Upper lobe of left lung (tissue), 4 donors: ENCODE measurements at regions not wholly inside any gene's neighbourhood (a gene's known extent, or its start where the extent isn't known, plus 50 kb on each side); places are given as distances from the start of the nearest gene placed in this dataset.

ENCODE experiments used
- POLR2AphosphoS5 ChIP-seq, 2 donors: sonication (generic); formaldehyde crosslinking; IDR thresholded peaks; one replicate each; pipeline ENCODE4 v1.5.1; 2017; ENCODE audit warnings: antibody characterized with exemption in 2 of 2
- TF ChIP-seq, protein P1 (sequence below), 6 experiments: fragments of 450-650 bp in 4 of 6; fragments of 200-600 bp in 2 of 6; sonication (generic) in 2 of 6; IDR thresholded peaks; one replicate each; pipeline ENCODE4 v1.5.1; 2016 to 2019; ENCODE audit warnings: antibody characterized with exemption in 6 of 6

DNA sequence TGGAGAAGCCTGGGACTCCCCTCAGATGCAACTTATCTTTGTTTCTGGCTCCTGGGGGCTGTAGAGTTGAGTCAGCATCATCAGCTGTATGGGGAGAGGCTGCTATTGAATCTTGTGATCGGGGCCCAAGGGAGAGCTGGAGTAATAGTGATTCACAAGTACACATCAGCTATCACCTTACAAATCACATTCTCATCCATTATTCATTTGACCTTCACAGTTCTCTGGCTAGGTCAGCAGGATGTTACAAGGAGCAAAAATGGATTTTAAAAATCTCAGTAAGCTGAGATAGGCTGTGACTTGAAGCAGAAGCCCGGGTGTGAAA, 175.0 kb downstream of the OPA1 start:
- TF ChIP-seq, protein P1, sequence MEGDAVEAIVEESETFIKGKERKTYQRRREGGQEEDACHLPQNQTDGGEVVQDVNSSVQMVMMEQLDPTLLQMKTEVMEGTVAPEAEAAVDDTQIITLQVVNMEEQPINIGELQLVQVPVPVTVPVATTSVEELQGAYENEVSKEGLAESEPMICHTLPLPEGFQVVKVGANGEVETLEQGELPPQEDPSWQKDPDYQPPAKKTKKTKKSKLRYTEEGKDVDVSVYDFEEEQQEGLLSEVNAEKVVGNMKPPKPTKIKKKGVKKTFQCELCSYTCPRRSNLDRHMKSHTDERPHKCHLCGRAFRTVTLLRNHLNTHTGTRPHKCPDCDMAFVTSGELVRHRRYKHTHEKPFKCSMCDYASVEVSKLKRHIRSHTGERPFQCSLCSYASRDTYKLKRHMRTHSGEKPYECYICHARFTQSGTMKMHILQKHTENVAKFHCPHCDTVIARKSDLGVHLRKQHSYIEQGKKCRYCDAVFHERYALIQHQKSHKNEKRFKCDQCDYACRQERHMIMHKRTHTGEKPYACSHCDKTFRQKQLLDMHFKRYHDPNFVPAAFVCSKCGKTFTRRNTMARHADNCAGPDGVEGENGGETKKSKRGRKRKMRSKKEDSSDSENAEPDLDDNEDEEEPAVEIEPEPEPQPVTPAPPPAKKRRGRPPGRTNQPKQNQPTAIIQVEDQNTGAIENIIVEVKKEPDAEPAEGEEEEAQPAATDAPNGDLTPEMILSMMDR (IDR thresholded peaks at IDR 0.05), result no peak
- TF ChIP-seq POLR2AphosphoS5 (IDR thresholded peaks at IDR 0.05), result no peak
